ENCODE measurements at regions not wholly inside any gene's neighbourhood (a gene's known extent, or its start where the extent isn't known, plus 50 kb on each side); places are given as distances from the start of the nearest gene placed in this dataset.
"Not testable (repeated sequence)": the region's sequence is repeated elsewhere in the genome, so short reads cannot be mapped to it uniquely, and the experiment has no call there.

- DNase-seq (ENCODE audit: low spot score), result peak; percentile 91
Observed at GRCh38 chr22:27602390-27602789, 199.2 kb downstream of the MN1 start.

GRCh38 chr22:27603111-27603799 is 198.3 kb downstream of the MN1 start:
- DNase-seq (ENCODE audit: low spot score), result no peak

GRCh38 chr22:27603800-27604144 is 197.8 kb downstream of the MN1 start:
- DNase-seq (ENCODE audit: low spot score), result peak; percentile 49

- DNase-seq (ENCODE audit: low spot score), result no peak
Observed at GRCh38 chr22:27605390-27605789, 196.2 kb downstream of the MN1 start.

- not testable (repeated sequence) for DNase-seq (ENCODE audit: low spot score)
Observed at GRCh38 chr22:27607750-27608149, 193.8 kb downstream of the MN1 start.

- DNase-seq (ENCODE audit: low spot score), result peak; percentile 54
Observed at GRCh38 chr22:27609451-27609888, 192.1 kb downstream of the MN1 start.

GRCh38 chr22:27610164-27610563 is 191.4 kb downstream of the MN1 start:
- DNase-seq (ENCODE audit: low spot score), result not testable (repeated sequence)

GRCh38 chr22:27610863-27611786 is 190.4 kb downstream of the MN1 start:
- no peak for DNase-seq (ENCODE audit: low spot score)

GRCh38 chr22:27612115-27612514 is 189.4 kb downstream of the MN1 start:
- no peak for DNase-seq (ENCODE audit: low spot score)

- DNase-seq (ENCODE audit: low spot score), result no peak
Observed at GRCh38 chr22:27613099-27614005, 188.2 kb downstream of the MN1 start.

- peak; percentile 46 for DNase-seq (ENCODE audit: low spot score)
Observed at GRCh38 chr22:27614006-27614649, 187.4 kb downstream of the MN1 start.

- no peak for DNase-seq (ENCODE audit: low spot score)
Observed at GRCh38 chr22:27614650-27615007, 186.9 kb downstream of the MN1 start.

- DNase-seq (ENCODE audit: low spot score), result no peak
Observed at GRCh38 chr22:27615408-27615807, 186.1 kb downstream of the MN1 start.

GRCh38 chr22:27616033-27616432 is 185.5 kb downstream of the MN1 start:
- DNase-seq (ENCODE audit: low spot score), result no peak

GRCh38 chr22:27617214-27617881 is 184.2 kb downstream of the MN1 start:
- no peak for DNase-seq (ENCODE audit: low spot score)

- DNase-seq (ENCODE audit: low spot score), result no peak
Observed at GRCh38 chr22:27620367-27621154, 181.0 kb downstream of the MN1 start.

- DNase-seq (ENCODE audit: low spot score), result no peak
Observed at GRCh38 chr22:27621486-27622070, 180.0 kb downstream of the MN1 start.

- DNase-seq (ENCODE audit: low spot score), result no peak
Observed at GRCh38 chr22:27624042-27624441, 177.5 kb downstream of the MN1 start.

GRCh38 chr22:27624705-27625104 is 176.9 kb downstream of the MN1 start:
- no peak for DNase-seq (ENCODE audit: low spot score)

Data from iPS-NIHi11 (cell line).